SK-N-MC (cell line): ENCODE measurements at regions not wholly inside any gene's neighbourhood (a gene's known extent, or its start where the extent isn't known, plus 50 kb on each side); places are given as distances from the start of the nearest gene placed in this dataset.

Experiments
- DNase-seq: peaks from one replicate; pipeline ENCODE4 v3.0.0-alpha.2; 2011; ENCODE audit warnings: low read depth, low spot score
- H3K27ac ChIP-seq: fragments of 200-600 bp; sonication (generic); 2 replicates; pipeline ENCODE4 v1.5.1; 2016; ENCODE audit warnings: mixed run types
- H3K36me3 ChIP-seq: fragments of 200-600 bp; sonication (generic); 2 replicates; pipeline ENCODE4 v1.6.1; 2017; ENCODE audit warnings: antibody characterized with exemption, low read length, mixed read lengths; ENCODE audit not compliant: insufficient read depth
- H3K4me3 ChIP-seq: fragments of 200-600 bp; sonication (generic); 2 replicates; pipeline ENCODE4 v1.5.1; 2016
- H3K9ac ChIP-seq: fragments of 200-600 bp; sonication (generic); 2 replicates; pipeline ENCODE4 v1.8.0; 2017; ENCODE audit warnings: mixed run types, mixed read lengths; ENCODE audit not compliant: insufficient read length
- H3K9me3 ChIP-seq: fragments of 200-600 bp; sonication (generic); 2 replicates; pipeline ENCODE4 v1.6.1; 2017; ENCODE audit warnings: low read depth, mild to moderate bottlenecking, antibody characterized with exemption, low read length, moderate library complexity, mixed read lengths
- EZH2 ChIP-seq: fragments of 200-600 bp; sonication (generic); IDR thresholded peaks from one replicate; pipeline ENCODE4 v1.6.1; 2017; ENCODE audit warnings: antibody characterized with exemption
- FOXP2 ChIP-seq: optimal IDR thresholded peaks from 2 replicates; pipeline ENCODE3; 2011; ENCODE audit warnings: mild to moderate bottlenecking, moderate library complexity; ENCODE audit not compliant: insufficient read depth; ENCODE audit errors: extremely low read length, control extremely low read depth
- POLR2AphosphoS5 ChIP-seq: IDR thresholded peaks from 2 replicates; pipeline ENCODE4 v1.6.1; 2012; ENCODE audit warnings: mild to moderate bottlenecking, low read depth, low read length, borderline replicate concordance

DNA sequence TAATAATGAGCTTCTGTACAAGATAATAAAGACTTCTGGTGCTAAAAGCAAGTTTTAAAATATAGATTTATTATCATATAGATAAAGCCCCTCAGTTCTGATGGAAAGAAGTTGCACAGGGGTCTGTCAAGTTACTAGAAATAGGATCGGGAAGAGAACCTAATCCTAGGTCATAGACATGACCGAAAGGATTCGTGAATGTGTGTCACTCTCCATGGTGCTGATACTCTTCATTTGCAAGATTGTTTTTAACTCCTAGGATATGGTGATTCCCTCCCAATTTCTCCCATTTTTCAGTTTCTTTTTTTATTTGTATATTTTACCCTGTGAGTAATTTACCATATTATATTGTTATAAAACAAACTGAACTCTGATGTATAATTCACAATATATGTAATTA, 58.9 kb upstream of the CTNNA2 start:
- Histone ChIP-seq H3K36me3 (no peaks in the 10 kb centered on the region), H3K9me3 (no peaks in the 10 kb centered on the region), H3K9ac (no peak overlapping the region), H3K27ac (no peak overlapping the region), H3K4me3 (no peak overlapping the region)
- TF ChIP-seq POLR2AphosphoS5: no peak
- no peak for TF ChIP-seq FOXP2
- no peak for TF ChIP-seq EZH2
- DNase-seq: no peak

DNA sequence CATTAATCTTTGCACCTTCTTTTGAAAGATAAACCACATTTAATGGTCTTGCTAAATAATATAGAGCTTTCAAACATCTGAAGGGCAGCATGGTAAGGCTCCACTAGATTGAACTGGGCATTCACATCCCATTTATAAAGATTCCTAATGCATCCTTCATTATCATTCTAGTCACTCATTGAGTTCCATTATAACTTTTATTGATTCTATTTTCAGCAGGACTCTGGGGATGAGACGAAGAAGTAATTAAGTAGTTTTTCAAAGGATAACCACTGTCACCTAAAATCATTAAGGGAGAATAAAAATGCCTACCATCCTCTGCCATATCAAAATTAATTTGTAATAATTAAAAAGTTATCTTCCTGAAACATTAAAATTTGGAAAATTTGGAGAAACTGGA, 60.2 kb upstream of the CTNNA2 start:
- H3K27ac ChIP-seq: no peak overlapping the region
- no peak overlapping the region for H3K9ac ChIP-seq
- no peaks in the 10 kb centered on the region for H3K36me3 ChIP-seq
- TF ChIP-seq POLR2AphosphoS5: no peak
- TF ChIP-seq FOXP2: no peak
- no peak for TF ChIP-seq EZH2
- no peaks in the 10 kb centered on the region for H3K9me3 ChIP-seq
- no peak overlapping the region for H3K4me3 ChIP-seq
- DNase-seq: no peak

- H3K9me3 ChIP-seq: no peaks in the 10 kb centered on the region
- no peak overlapping the region for H3K4me3 ChIP-seq
- no peak overlapping the region for H3K27ac ChIP-seq
- TF ChIP-seq EZH2: no peak
- no peak for TF ChIP-seq FOXP2
- no peak for TF ChIP-seq POLR2AphosphoS5
- H3K36me3 ChIP-seq: no peaks in the 10 kb centered on the region
- H3K9ac ChIP-seq: no peak overlapping the region
- DNase-seq: no peak
Measured at GRCh38 chr2:79447463-79447862, 65.4 kb upstream of the CTNNA2 start.

DNA sequence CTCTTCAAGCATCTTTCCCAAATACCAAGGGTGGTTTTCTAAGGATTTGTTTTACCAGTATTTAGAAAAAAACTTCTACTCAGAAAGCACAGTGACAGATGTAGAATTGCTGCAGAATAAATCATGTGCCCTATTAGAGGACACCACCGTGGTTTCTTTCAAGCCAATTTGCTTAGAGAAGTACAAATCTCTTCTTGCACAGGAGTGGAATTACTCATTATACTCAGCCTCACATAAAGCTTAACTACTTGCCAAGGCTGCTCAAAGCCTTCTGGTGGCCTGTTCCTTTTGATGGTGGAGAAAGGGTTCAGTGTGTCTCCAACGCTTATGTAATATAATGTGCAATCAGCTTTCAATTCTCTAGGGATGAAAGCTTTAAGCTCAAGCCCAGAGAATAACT, 66.5 kb upstream of the CTNNA2 start:
- no peak for DNase-seq
- no peak overlapping the region for H3K9ac ChIP-seq
- H3K36me3 ChIP-seq: no peaks in the 10 kb centered on the region
- TF ChIP-seq EZH2 (no peak), FOXP2 (no peak), POLR2AphosphoS5 (no peak)
- no peak overlapping the region for H3K27ac ChIP-seq
- no peak overlapping the region for H3K4me3 ChIP-seq
- no peaks in the 10 kb centered on the region for H3K9me3 ChIP-seq

GRCh38 chr2:79437433-79438267, 75.2 kb upstream of the CTNNA2 start:
- Histone ChIP-seq H3K9me3 (no peaks in the 10 kb centered on the region), H3K9ac (no peak overlapping the region), H3K36me3 (no peaks in the 10 kb centered on the region), H3K4me3 (no peak overlapping the region), H3K27ac (no peak overlapping the region)
- no peak for DNase-seq
- TF ChIP-seq FOXP2 (no peak), POLR2AphosphoS5 (no peak), EZH2 (no peak)

DNA sequence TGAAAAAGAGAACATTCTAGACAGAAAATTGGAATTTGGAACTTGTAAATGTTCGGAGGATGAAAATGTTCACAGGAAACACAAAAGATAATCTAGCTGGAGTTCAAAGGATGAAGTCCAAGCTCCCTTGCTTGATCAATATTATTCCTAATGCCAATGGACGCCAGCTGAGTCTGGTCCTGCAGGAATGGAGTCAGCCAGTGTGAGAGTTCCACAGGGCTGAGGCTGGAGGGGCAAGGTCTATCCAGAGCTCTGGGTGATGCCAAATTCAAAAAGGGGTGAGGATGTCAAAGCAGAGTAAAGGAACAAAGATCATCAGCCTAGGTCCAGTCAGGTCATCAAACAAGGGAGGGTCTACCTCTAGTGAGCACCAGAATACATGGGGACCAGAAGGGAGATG, 78.5 kb upstream of the CTNNA2 start:
- TF ChIP-seq EZH2: no peak
- no peak for TF ChIP-seq FOXP2
- TF ChIP-seq POLR2AphosphoS5: no peak
- Histone ChIP-seq H3K4me3 (no peak overlapping the region), H3K9ac (no peak overlapping the region), H3K9me3 (no peaks in the 10 kb centered on the region), H3K36me3 (no peaks in the 10 kb centered on the region), H3K27ac (no peak overlapping the region)
- DNase-seq: no peak

DNA sequence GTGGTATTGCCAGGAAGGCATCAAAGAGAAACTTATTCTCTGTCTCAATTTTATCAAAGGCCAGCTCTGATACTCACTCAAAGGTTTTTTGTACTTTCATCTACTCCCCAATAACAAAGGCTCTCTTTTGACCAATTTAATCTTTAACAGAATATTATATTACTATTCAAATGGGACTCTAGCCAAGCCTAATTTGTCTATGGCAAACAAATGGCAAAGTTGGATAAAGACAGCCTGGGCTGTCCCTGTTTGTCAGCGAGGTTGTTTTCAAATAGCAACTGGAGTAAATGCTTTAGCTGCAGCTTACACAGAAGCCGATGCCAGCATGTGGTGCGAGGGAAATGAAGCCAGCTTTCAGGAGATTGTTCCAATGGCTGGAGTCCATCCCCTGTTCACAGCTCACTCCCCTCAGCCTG, 80.1 kb upstream of the CTNNA2 start:
- H3K9ac ChIP-seq: no peak overlapping the region
- DNase-seq: no peak
- no peaks in the 10 kb centered on the region for H3K36me3 ChIP-seq
- TF ChIP-seq POLR2AphosphoS5 (no peak), FOXP2 (no peak), EZH2 (no peak)
- H3K9me3 ChIP-seq: no peaks in the 10 kb centered on the region
- H3K4me3 ChIP-seq: no peak overlapping the region
- no peak overlapping the region for H3K27ac ChIP-seq

GRCh38 chr2:79428745-79429144, 84.1 kb upstream of the CTNNA2 start:
- DNase-seq: no peak

GRCh38 chr2:79414690-79415089, 98.2 kb upstream of the CTNNA2 start:
- DNase-seq: no peak
- Histone ChIP-seq H3K9ac (no peak overlapping the region), H3K4me3 (no peak overlapping the region), H3K36me3 (no peaks in the 10 kb centered on the region), H3K27ac (no peak overlapping the region), H3K9me3 (no peaks in the 10 kb centered on the region)
- TF ChIP-seq POLR2AphosphoS5 (no peak), EZH2 (no peak), FOXP2 (no peak)

More at GRCh38 chr2:79428745-79429144, 84.1 kb upstream of the CTNNA2 start:
- Histone ChIP-seq H3K9ac (no peak overlapping the region), H3K27ac (no peak overlapping the region), H3K36me3 (no peaks in the 10 kb centered on the region), H3K9me3 (no peaks in the 10 kb centered on the region), H3K4me3 (no peak overlapping the region)
- TF ChIP-seq FOXP2 (no peak), POLR2AphosphoS5 (no peak), EZH2 (no peak)
